NCI-H1417 (cell line): ENCODE measurements at regions not wholly inside any gene's neighbourhood (a gene's known extent, or its start where the extent isn't known, plus 50 kb on each side); places are given as distances from the start of the nearest gene placed in this dataset.

Source experiments
- DNase-seq, 3 experiments: peaks; one replicate each; lab custom pipeline; 2025; lab: John Stamatoyannopoulos, UW

DNA sequence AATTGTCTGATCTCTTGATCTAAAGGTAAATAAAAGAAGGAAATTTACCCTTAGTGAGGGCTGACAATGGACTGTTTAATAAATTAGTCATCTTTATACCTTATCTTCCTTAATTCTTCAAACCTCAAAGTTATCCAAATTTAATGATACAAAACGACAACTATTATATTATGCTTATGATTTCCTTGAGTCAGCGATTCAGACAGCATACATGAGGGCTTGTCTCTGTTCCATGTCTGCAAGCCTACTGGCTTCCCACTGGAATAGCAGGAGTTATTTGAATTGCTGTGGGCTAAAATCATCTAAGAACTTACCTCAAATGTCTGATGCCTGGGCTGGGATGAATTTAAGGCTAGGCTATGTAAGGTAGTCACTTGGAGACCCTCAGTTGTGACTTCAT is 197.2 kb upstream of the MDGA2 start:
- DNase-seq = no peak

DNA sequence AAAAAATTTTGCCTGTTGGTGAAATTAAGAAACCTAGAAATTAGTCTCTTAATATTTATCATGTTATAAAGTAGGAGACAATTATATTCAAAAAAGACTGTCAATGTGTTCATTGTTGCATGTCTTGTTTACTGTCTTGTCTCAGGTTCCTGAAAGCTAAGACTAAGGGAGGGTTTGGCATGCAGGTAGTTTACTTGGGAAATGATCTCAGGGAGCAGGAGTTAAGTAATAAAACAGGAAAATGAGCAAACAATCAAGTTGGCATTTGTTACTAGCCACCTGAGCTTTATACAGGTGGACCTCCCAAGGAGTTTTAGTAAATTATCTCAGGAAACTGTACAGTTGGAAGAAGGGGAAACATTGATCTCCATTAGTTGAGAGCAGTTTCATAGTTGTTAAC is 188.0 kb upstream of the MDGA2 start:
- DNase-seq = no peak

DNA sequence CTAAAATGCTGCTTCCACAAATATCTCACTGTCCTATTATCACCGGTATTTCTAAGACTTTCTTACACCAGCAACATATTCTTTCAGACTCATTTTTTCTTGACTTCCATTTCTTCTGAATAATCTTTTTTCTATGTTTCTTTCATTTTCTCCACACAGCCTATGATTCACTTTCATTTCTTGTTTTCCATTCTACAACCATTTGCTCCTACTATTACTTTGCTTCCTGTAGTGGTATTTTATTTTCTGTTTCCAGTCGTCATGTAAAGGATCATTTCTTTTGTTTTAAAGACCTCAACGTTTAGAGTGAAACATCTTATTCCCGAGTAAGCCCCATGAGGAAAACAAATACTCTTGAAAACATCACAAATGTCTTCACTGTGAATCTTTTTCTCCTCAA is 182.2 kb upstream of the MDGA2 start:
- no peak for DNase-seq

DNA sequence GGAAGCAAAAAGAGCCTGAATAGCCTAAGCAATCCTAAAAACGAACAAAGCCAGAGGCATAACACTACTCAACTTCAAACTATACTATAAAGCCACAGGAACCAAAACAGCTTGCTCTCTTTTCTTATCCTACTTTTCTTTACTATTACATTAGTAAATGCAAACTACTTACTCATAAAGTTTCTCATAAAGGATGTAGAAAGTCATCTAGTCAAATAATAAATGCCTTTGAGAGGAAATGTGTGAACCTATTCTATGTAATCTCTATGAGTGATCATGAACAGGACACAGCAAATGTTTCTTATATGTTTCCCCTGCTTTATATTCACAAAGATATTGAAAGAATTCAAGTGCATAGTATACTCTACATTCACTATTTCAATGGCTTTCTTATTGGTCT is 176.9 kb upstream of the MDGA2 start:
- DNase-seq = no peak

DNA sequence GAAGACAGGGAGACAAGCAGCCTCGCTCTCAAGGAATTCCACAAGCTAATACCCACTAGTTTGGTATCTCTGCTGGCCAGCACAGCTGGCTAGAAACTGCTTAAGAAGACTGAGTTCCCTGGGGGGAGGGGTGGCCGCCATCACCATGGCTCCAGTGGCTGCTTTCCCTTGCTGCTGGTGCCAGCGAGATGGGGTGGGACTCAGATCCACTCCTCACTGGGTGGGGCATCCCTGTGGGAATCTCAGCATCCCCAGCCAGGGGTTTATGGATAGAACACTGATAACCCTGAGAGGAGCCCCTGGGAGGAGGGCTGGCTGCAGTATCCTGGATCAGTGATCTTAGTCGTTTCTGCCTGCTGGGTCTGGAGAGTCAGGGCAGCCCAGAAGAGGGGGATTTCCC is 170.6 kb upstream of the MDGA2 start:
- no peak for DNase-seq

DNA sequence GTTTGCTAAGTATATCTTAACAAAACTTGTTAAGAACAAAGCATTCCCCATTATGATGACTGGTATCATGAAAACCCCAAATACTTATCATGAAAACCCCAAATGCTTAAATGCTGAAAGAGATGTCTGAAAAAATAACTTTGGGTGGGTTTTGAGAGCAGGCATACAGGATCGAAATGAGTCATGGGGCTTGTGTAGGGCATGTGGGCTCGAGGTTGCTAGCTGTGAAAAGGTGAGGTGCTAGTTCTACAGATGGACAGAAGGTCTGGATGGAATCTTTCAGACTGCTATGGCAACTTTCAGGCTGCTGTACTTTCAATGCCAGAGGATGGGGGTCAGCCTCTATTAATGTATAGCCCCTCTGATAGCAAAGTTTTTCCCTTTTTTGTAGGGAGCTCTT is 167.8 kb upstream of the MDGA2 start:
- DNase-seq = no peak

DNA sequence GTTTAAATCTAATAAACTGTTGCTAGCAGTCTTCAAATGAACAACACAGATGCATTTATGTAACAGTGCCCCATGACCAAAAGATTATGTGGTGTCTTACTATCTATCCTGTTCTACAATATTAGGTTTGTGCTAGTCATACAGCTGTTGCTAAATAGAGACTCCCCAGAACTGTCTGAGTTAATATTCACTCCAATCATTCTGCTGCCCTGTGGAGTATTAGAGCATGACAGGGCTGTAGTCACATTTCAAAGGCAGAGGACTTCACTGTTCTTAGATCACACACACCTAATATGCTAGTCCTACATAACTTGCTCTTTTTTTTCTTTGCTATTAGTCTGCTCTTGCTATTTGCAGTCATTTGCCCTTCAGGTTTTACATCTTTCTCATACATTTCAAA is 157.6 kb upstream of the MDGA2 start:
- DNase-seq = no peak

DNA sequence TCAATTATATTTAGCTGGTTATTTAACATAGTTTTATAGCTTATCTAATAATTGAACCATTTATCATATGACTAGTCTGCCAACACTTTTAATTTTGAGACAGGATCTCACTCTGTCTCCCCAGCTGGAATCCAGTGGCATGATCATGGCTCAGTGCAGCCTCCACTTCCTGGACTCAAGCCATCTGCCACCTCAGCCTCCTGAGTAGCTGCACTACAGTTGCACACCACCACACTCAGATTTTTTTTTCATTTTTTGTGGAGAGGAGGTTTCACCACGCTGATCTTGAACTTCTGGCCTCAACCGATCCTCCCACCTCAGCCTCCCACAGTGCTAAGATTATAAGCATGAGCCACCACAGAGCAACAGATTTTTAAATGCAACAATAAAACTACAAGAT is 151.4 kb upstream of the MDGA2 start:
- no peak for DNase-seq

DNA sequence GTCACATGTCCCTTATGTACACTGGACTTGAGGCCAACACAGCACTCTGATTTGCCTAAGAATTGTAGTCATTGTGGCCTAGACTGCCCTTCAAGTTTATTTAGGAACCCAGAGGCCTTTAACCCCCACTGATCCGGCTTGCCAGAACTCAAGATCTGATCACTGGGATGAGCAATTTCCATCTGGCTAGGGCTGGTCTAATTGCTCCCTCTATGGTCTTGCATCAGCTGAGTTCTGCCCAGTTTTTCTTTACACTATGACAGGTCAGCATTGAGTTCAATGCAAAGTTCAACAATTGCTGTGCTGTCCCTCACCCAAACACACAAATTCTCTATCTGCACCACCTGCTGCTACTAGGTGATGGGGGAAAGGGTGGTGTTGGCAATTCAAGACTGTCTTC is 146.9 kb upstream of the MDGA2 start:
- no peak for DNase-seq

DNA sequence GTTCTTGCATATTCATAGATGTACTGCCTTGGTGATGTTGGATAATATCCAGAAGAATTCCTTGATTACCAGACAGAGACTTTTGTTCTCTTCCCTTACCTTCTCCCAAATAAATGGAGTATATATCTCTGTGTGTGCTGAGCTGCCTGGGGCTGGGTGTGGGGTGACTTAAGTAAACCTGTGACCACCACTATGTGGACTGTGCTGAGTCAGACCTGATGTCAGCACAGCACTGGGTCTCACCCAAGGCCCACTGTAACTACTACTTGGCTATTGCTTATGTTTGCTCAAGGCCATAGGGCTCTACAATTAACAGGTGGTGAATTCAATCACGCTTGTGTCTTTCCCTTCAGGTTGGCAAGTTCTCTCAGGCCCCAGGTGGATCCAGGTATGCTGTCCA is 145.7 kb upstream of the MDGA2 start:
- no peak for DNase-seq

DNA sequence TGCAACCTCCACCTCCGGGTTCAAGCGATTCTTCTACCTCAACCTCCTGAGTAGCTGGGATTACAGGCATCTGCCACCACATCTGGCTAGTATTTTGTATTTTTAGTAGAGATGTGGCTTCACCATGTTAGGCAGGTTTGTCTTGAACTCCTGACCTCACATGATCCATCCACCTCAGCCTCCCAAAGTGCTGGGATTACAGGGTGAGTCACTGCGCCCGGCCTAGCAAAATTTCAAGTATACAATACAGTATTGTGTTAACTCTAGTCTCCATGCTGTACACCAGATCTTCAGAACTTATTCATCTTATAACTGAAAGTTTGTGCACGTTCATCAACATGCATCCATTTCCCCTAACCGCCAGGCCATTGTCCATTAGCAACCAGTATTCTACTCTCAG is 115.1 kb upstream of the MDGA2 start:
- no peak for DNase-seq

DNA sequence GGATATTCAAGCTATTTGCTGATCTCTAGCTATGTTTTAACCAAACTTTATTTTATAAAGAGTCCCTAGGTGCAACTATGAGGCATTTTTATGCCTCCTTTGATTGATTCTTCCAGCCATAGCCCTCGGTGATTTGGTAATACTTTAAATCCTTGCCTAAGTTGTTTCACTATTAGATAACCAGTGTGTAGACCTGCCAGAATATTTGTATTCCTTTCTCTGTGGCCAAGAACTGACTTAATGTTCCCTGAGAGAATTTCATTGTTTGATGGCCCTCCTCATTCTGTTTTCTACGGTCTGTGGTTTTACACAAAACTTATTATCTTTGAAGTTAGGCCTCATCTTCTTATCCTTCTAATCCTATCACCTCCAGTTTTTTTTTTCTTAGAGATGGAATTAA is 109.7 kb upstream of the MDGA2 start:
- no peak for DNase-seq

DNA sequence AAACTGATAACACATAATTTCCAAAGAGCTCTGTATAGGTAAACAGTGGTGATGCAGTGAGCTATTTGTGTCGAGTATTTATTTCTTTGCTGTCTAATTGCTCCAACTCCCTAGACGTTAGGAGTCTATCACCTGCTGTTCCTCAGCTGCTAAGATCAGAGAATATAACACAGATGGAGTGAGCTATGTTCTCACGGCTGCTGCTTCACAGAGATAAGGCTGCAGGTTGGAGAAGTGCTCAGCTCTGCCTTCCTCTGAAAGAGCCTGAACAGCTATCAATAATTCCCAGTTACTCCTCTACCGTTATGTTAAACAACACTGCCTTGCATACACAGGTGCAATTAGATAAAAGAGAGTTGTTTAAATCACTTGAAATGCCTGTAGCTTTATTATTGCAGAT is 103.2 kb upstream of the MDGA2 start:
- peak in 2 of 3 experiments; percentile 17 to 70 for DNase-seq

DNA sequence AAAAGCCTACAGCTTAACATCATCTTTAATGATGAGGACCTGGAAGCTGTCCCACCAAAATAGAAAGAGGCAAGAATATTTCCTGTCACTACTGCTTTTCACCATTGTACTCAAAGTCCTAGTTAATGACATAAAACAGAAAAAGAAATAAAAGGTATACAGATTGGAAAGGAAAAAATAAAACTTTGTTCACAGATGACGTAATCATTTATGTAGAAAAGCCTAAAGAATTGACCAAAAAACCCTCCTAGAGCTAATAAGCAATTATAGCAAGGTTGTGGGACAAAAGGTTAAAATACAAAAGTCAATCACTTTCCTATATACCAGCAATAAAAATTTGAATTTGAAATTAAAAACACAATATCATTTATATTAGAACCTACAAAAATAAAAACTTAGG is 97.2 kb upstream of the MDGA2 start:
- DNase-seq = no peak

DNA sequence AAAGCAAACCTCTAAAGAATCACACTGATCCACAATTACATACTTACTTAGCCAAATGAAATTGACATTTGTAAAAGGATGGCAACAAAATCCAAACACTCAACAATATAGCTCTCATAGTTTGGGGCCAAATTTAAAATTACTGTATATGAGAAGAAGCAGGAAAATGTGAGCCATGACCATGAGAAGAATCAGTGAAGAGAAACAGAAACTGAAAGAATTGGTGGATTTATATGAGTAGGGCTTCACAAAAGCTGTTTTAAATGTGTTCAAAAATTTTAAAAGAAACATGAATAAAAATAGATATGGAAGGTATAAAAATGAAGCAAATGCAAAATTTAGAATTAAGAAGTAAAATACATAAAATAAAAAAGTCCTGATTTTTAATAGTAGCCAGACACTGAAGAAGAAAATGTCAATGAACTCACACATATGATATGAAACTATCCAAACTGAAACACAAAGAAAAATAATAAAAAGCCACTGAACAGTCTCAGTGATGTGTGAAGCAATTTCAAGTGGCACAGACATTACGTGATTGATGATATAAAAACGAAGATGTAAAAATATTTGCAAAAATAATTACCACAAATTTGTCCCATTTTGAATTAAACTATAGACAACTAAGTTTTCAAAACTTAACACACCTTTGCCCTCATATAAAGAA is 87.9 kb upstream of the MDGA2 start:
- DNase-seq = no peak

DNA sequence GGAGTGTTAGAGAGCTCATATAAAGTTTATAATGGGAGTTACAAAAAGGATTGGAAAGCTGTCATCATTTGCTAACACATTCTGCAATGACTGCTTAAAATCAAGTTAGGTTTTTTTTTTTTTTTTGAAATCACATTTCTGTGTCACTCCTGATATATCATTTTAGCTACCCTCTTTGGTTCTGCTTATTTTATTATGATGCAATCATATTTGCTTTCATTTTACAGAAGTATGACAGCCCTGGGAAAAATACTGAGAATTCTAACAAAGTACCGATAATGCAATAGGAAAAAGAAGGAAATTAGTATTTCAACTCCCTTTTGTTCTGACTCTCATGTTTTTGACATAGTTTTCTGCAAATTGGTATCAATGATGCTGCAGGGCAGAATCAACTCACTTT is 71.6 kb upstream of the MDGA2 start:
- DNase-seq = no peak

DNA sequence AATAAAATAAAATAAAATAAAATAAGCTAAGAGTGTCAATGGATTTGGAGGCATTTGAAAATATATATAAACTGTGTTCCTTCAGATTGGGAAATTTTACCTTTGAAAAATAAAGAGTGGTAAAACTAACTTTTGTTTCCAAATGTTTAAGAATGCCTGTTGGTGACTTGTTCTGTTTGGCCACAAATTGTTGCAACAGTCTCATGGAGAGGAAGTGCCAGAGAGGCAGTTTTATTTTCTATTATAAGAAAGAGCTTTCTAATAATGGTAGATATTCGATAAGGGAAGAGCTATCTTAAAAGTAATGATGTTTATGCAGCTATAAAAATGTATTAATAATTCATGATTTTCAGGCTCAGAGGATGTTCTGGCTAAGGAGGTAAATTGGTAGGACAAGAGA is 68.8 kb upstream of the MDGA2 start:
- no peak for DNase-seq

DNA sequence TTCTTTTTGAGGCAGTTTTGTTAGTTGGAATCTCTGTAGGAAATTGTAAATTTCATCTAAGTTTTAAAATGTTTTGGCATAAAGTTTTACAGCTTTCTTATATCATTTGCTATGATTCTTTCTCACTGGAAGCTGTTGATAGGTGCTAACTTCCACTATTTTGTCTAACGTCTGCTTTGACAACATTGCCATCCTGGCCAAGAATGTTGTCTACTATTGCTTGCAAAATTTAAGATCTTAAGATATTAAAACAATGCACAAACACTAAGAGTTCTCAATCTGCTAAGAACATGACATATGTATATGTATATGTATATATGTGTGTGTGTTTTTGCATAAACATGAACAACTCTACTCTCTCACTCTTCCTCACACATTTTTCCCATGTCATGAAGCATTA is 64.1 kb upstream of the MDGA2 start:
- DNase-seq = no peak

DNA sequence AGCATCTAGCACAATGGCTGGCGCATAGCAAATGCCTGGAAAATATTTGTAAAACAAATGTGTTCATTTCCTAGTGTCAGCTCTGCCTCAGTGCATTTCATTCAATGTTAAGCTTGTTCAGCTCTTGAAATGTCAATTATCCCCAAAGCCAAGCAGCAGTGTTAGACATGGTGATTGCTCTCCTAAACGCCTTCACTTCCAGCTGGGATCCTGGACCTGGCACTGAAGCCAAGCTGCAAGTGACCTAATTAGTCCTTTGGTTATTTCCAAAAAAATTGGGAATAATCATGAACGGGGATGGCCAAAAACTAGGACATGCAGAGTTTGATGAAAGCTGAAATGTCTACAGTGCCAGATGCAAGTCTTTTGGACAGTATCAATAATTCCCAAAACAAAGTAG is 54.9 kb upstream of the MDGA2 start:
- DNase-seq = no peak
